NCI-H2107 treated with DMSO at 0.1 percent for 48 hours (cell line): ENCODE measurements at regions not wholly inside any gene's neighbourhood (a gene's known extent, or its start where the extent isn't known, plus 50 kb on each side); places are given as distances from the start of the nearest gene placed in this dataset.
"Not testable (repeated sequence)": the region's sequence is repeated elsewhere in the genome, so short reads cannot be mapped to it uniquely, and the experiment has no call there.

Experiments
- DNase-seq: peaks from one replicate; lab custom pipeline; 2025; ENCODE audit not compliant: unreplicated experiment; lab: John Stamatoyannopoulos, UW

DNA sequence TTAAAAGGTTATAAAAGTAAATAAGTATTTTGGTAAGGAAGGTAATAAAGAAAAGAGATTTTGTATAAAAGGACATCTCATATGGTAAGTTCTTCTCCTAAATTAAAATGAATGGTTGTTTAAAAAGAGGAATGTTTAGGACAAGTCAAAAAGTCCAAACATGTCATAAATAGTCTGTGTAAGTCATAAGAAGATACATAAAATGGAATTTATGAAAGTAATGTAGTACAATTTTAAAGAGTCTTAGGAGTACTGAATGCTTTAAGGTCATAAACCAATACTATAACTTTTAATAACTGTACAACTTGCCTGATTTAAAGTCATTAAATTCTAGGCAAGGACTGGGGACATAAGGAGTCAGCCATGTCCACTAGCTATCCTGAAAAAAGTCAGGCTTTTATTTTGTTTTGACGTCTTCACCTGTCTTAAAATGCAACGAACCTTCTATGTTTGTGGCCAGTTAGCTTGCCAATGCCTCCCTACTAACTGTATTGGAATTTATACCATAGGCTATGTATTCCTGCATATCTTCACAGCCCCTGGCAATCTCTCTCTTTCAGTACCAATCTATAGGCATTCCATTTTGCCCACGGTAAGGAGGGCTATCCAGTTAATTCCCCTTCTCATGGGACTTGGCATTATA lies 312.3 kb upstream of the LRRTM4 start:
- no peak for DNase-seq

DNA sequence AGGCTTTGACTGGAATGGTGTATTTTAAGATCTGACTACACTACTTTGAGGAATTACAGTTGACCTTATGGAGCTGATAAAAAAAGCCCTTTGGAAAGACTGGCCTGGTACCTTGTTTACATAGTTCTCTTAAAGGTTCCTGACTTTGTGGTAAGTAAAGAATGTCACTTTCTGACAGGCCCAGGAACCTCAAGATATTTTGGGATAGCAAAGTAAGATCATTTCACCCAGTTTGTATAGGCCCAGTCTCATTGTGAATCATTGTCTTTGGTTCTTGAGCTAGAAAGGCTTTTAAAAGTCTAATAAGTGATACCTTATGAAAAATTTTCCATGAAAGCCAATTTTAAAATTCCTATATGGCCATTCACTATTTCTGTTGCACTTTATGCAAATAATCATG lies 316.3 kb upstream of the LRRTM4 start:
- no peak for DNase-seq

DNA sequence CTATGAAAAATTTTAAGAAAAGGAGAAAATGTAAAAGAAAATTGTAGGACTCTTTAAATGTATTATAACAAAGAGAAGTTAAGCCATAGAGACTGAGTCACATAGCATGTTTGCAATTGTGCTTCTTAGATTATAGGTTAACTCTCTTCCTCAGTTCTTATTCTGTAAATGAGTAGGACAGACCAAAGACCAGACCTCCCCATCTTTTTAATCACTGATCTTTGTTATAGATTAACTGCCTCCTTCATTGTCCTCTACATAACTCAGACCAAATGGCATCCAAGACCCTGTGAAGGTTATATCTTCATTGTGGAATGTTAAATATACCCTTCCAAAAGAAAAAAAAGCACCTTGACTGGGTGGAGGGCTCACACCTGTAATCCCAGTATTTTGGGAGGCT lies 316.9 kb upstream of the LRRTM4 start:
- no peak for DNase-seq

DNA sequence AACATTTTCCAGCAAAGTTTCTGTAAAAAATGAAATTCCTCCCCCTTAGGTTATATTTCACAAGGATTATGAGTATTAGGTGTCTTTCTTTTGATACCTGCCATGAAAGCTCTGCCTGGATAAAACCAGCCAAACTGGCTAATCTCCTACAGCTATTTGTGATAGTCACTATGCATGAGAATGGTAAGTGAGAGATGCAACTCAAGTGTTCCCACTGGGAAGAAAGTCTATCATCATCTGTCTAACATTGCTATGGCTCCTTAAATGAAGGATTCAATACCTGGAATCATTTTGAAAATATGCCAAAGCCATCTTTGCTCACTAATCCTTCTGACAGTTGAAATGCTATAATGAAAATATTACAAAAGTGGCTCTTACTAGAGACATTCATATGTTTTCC lies 339.9 kb upstream of the LRRTM4 start:
- DNase-seq, result no peak

DNA sequence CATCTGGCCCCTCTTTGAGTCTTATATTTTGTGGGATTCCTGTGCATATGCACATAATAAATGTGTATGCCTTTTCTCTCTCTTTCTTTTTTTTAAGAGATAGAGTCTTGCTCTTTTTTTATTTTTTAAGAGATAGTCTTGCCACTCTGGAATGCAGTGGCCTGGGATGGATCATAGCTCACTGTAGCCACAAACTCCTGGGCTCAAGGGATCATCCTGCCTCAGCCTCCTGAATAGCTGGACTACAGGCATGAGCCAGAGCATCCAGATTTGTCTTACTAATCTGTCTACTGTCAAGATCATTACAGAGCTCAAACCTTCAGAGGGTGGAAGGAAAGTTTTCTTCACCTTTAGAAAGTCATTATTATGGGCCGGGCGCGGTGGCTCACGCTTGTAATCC lies 342.2 kb upstream of the LRRTM4 start:
- no peak for DNase-seq

DNA sequence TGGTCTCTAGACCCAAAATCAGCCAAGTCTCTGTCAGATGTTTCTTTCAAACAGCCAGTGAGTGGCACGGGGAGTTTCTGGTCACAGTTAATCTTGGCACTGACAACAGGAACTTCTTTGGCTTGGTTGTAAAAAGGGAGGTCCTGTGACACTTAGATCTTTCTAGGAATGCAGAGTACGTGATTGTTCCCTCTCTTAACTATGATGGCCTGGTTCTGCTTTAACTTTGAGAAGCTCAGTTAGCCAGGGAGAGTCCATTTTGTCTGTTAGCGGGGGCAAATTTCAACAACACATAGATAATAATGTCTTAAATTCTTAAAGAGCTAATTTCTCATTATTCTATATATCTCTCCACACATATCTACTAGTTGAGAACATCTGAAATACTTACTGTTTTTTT lies 344.5 kb upstream of the LRRTM4 start:
- no peak for DNase-seq

DNA sequence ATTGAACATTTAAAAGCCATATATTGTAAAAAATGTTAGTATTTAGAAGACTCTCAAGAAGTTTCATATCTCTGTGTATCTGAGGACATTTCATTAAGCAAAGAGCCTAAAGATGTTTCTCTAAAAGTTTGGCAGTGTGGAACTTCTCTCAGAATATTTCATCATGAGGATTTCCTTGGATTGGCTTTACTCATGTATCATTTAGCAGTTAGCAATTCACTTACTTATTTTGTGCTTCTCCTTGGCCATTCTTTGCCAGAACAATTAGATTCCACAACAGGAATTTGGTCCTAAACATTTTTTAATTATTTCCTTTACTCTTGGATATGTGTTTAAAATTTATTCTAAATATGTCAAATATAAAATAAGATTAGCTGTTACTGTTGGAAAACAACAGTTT lies 345.0 kb upstream of the LRRTM4 start:
- no peak for DNase-seq

DNA sequence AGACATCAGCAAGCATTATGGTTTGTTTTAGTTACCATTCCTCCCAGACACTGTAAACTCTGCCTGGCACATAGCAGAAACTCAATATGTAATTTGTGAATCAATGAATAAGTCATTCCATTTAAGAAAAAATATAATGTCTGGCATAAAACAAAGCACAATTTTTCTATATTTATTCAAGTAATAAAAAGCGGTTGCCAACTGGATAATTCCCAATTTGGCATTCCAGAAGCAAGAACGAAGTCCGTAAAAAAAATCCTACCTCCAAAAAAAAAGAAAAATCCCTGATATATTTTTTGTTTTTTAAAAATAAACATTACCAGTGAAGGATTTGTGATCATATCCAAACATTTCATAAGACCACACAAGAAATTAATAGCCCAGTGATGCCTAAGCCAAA lies 351.3 kb upstream of the LRRTM4 start:
- DNase-seq, result no peak

DNA sequence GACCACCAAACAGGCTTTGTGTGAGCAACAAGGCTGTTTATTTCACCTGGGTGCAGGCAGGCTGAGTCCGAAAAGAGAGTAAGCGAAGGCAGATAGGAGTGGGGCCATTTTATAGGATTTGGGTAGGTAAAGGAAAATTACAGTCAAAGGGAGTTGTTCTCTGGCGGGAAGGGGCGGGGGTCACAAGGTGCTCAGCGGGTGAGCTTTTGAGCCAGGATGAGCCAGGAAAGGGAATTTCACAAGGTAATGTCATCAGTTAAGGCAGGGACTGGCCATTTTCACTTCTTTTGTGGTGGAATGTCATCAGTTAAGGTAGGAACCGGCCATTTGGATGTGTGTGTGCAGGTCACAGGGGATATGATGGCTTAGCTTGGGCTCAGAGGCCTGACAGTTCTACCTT lies 378.0 kb upstream of the LRRTM4 start:
- DNase-seq, result not testable (repeated sequence)

DNA sequence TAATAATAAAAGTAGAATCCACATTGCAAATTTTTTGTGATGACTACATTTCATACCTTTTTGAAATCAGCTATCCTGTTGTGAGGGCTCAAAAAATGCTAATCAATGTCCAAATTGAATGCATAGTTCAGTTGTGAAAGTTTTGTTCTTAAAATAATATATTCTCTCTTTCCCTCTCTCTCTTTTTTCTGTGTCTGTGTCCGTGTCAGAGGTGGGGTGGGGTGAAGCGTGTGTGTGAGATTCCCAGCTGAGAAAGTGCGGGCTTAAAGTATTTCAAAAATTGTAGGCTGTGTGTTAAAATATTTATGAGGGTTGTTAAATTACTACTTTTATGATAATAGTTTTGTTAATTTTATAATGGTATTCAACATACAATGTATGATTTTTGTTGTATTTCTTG lies 388.0 kb upstream of the LRRTM4 start:
- no peak for DNase-seq

DNA sequence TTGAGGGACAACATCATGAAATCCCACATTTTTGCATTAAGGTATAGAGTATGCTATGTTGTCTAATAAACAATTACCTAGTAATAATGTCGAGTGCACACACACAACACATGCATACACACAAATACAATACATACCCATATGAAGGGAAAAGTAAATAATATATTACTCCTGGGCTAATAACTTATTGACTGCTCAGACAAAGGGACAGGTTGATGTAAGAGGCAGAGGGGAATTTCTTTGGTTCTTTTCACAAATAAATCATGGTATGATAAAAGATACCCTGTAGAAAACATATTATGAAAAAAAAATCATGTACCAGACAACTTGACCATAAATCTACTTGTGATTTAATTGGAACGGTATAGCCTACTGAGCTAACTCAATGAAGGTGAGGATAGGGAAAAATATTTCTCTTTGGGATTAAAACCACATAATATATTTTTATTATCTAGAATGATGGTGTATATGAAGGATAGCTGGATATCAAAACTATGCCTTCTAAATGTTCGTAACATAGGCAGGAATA lies 398.7 kb upstream of the LRRTM4 start:
- DNase-seq, result no peak

DNA sequence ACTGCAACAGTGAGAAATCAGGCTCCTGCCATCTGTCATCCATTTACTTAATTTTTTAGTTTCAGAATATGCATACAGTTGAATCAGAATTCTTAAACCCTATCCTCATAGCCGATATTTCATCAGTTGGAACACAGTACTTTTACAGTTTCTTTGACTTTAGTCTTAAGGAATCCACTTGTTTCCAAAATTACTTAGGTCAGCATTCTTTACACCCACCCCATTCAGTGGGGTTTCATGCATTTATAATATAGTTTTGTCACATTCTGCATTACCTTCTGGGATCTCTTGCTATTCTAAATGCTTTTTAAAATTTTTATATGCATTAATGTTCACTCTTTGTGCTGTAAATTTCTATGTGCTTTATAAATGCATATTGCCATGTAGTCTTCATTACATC lies 400.4 kb upstream of the LRRTM4 start:
- DNase-seq, result no peak

DNA sequence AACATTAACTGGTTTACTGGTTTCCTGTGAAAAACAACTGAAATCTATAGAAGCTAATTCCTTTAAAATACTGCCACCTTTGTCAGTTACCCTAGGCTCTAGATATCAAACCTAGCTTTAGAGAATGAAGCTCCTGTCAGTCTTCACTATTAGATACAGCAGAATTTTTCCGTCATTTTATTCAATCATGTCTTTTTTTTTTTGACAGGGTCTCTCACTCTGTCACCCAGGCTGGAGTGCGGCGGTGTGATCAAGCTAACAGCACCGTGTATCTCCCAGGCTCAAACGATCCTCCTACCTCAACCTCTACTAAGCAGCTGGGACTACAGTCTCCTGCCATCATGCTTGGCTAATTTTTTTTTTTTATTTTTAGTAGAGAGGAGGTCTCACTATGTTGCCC lies 415.2 kb upstream of the LRRTM4 start:
- DNase-seq, result no peak

DNA sequence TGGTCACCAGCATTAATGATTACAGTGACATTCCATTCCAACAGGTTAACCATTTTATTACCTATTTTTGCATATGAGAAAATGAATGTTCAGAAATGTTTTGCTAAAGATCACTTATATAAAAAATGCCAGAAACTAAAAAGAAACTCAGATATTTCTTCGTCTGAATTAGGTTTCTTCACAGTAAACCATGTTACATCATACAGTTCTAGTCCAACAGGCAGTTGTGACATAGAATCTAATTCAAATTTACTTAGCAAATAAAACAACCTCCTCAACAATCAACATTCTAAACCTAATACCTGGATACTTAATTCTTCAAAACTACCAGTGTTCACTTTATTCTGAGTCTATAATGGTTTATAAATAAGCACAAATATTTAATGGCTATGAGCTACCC lies 416.3 kb upstream of the LRRTM4 start:
- DNase-seq, result no peak

DNA sequence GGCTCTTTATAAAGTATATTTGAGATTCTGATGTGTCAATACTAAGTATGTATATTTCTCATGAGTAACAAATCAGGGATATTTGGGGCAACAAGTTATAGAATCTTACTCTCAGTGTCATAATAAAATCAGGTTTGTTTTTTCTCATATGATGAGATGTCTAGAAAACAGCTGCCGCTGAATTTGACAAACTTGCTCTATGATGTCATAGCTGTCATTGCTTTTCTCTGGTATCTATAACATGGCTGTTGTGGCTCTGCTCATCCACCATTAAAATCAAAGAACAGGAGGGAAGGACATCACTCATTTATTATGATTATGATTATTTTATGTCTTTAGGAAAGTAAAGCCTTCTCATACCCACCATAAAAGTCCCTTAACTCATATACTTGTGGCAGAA lies 417.2 kb upstream of the LRRTM4 start:
- DNase-seq, result no peak

DNA sequence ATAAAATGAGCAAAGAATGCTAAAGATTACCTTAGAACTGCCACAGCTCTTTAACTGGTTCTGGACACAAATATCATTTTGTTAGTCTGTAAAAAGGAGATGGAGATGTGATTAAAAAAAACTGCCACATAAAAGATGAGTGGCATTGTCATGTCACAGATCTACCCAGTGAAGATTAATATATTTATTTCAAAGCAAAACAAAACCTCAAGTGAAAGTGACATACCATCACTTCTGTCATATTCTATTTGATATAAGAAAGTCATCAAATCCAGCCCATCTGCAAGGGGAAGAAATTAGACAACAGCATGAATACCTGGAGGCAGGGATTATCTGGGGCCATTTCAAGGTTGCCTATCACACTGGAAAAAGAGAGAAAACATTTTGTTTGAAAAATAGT lies 417.6 kb upstream of the LRRTM4 start:
- DNase-seq, result no peak

DNA sequence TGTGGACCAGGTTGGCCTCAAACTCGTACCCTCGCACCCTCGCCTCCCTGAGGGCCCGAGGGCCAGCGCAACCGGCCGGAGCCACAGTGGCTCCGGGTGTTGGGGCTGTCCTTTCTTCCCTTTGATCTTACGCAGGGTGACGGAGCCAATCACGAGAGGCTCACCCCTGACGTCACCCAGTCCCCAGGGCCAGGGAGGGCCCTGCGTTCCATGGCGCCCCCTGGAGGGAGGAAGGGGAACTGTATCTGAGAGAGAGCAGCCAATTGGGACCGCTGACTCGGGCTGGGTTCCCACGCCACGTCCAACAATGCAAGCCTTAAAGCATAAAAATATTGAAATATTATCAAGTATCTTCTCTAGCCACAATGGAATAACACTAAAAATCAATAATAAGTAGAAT lies 432.8 kb upstream of the LRRTM4 start:
- no peak for DNase-seq

DNA sequence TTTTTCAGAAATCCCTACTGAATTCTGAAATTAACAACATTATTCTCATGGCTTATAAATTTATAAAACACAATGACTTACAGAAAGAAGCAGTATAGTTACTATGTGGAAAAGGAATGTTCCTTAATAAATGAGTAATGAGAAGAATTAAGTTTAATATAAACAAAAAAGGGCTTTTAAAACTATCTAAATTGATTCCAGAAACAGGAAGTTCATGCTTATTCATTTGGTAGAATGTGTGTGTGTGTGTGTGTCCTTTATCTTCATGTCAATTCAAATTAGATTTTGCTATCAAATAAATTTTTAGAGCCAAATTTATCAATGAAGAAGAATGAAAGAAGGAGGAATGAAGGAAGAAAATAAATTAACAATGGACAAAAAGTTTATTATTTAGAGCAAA lies 440.8 kb upstream of the LRRTM4 start:
- no peak for DNase-seq

DNA sequence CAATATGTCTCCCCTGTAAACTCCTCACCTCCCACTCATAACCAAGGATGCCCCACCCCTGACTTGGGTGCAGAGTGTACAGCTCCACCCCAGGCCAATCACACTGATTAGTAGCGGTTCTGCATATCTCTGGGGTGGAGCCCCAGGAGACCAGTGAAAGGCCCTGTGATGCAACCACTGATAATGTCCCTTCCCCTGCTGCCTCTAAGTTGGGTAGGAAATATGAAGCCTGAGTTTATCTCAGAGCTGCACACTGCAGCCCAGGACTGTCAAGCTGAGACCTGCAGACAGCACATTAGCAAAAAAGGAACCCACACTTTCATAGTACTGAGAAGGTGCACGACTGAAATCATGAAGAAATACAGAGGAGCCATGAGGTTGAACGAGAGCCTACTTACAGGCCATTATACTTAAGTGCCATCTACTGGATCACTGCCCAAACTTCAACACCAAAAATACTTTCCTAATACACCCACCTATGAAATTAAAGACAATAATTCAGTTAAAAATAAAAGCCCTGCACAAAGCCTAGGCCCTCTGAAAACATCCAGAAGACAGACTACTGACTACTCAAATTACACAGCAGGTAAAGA lies 455.4 kb upstream of the LRRTM4 start:
- DNase-seq, result no peak

DNA sequence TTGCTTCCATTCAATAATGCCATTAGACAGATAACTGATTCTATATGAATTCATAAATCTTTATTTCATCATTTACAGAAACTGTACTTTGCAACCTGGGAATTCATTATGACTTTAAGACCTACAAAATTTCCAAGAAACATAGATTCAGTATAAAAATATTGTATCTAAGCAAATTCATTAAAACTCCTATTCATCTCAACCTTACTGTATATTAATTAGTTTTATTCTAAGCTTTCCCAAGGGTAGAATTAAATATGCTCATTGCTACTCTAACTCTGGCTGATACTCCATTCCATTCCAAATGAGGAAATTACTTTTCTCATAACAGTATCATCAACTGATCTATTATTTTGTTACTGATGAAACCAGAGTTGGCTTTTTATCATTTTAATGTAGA lies 473.0 kb upstream of the LRRTM4 start:
- DNase-seq, result no peak

DNA sequence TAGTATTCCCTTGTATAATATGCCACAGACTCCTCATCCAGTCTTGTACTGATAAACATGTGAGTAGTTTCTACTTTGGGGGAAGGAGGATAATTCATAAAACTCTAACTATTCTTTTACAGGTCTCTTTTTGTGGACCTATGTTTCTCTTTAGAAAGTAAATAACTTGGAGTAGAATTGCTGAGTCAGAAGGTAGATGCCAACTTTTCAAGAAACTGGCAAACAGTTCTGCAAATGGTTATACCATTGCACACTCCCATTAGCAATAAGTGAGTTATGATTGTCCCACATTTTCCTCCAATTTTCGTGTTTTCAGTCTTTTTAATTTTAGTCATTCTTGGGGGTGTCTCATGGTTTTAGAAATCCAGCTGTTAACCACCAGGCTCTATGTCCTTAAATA lies 477.2 kb upstream of the LRRTM4 start:
- no peak for DNase-seq

DNA sequence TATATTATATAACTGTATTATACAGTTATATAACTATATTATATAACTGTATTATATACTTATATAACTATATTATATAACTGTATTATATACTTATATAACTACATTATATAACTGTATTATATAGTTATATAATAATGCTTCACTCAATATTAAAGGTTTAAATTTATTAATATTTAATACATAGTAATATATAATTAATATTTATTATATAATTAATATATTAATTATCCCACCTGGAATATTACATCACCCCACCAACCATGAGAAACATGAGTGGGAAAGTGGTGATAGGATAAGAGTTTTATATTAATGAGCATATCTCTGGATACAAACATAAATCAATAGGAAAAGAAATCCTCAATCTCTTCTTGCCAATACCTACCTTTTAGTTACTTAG lies 487.1 kb upstream of the LRRTM4 start:
- no peak for DNase-seq

DNA sequence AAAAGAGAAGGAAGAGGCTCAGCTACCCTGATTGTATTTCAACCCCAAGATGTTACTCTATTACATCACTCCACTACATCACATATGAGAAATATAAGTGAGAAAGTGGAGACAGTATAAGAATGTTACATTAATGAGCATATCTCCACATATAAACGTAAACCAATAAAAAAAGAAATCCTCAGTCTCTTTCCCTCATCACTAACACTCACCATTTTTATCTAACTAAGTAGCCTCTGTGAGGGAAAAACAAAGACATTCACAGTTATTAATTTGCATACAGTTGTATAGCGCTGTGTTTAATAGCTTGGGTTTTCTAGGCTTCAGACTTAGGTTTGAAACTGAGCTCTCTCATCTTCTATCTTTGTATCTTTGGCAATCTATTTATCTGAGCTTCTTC lies 489.1 kb upstream of the LRRTM4 start:
- no peak for DNase-seq
